GM19239 (cell line): ENCODE measurements at regions not wholly inside any gene's neighbourhood (a gene's known extent, or its start where the extent isn't known, plus 50 kb on each side); places are given as distances from the start of the nearest gene placed in this dataset.

Experiments used
- DNase-seq: peaks from one replicate; pipeline ENCODE4 v3.0.0; 2011; ENCODE audit warnings: low spot score; ENCODE audit not compliant: insufficient read length
- FAIRE-seq: peaks from 2 replicates; lab custom pipeline; 2011; peaks lifted over from hg19 to GRCh38; lab: Jason Lieb, UNC

DNA sequence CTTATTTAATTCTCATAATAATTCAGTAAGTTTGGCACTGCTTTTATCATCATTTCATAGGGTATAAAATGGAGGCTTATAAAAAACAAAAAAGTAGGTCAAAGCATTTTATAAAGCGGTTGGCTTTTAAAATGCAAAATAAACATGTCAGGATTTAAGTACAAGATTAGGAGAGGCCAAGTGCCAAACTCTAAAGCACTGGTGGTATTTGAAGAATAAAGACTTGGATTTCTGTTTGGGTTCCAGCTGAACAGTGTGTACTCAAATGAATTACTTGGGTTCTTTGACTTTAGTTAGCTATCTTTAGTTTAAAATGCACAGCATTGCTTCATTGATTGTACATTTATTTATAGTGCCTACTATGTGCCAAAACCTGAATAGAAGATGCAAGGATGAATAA is 966.6 kb upstream of the SEL1L start:
- FAIRE-seq (no peak), DNase-seq (no peak)

DNA sequence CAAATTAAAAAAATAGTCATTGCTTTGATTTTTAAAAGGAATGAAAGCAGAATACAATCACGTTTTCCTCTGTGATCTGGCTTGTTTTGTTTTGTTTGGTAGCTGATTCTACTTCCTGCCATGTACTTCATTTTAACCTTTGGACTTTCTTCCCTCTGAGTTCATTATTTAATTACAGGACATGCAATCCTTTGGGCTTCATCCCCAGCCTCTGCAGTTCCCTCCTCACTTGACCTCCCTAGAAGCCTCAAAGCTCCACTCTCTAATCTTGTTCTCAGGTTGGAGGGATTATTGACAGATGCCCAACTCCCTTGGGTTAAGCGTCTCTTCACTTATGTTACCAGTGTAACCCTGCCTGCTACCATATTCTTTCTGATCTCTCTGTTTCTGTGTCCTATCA is 967.9 kb upstream of the SEL1L start:
- no peak for FAIRE-seq

DNA sequence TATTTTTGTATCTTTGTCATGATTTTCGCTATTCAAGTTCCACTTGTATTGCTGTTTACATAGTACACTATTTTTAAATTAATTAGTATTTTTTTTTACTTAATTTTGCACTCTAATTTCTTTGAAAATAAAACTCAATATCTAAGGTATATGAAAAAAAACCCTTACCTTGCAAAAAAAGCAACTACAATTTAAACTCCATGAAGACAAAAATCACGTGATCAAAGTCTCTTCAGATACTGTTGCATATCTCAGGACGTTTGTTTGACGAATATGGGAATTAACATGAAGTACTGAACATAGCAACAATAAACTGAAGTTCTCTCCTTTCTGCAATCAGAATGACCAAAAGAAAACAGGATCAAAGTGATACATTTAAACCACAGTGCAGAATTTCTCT is 968.4 kb upstream of the SEL1L start:
- no peak for FAIRE-seq
- no peak for DNase-seq

More for the DNA sequence above, 967.9 kb upstream of the SEL1L start:
- no peak for DNase-seq

DNA sequence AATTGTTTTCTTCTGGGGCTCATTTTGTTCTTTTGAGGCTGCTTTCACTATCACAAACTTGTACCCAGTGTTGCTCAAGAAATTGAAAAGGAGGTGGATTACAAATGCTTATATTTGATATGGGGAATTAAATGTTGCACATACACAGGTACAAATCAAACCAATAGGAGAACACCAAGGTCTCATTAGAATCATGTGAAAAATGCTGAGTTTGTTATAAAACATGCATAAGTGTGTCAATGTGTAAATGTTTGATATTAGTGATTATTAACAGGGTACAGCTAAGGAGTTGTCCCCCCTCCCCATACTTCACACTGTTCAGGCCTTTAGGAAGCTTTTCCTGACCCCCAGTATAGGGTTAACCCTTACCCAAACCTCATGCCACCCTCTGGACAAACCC is 971.2 kb upstream of the SEL1L start:
- FAIRE-seq = no peak

DNA sequence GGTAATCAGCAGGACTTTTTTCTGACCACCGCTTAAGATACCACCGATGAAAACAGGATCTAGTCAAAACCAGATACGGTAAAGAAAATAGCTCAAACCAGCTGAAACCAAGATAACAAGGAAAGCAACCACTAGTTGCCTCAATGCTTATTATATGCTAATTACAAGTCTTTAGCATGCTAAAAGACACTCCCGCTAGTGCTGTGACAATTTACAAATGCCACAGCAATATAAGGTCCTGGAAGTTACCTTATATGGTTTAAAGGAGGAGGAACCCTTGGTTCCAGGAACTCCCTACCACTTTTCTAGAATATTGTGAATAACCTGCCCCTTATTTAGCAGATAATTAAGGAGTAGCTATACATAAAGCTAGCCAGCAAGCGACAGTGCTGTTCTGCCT is 976.4 kb upstream of the SEL1L start:
- FAIRE-seq (no peak), DNase-seq (no peak)

More for the DNA sequence above, 971.2 kb upstream of the SEL1L start:
- no peak for DNase-seq

DNA sequence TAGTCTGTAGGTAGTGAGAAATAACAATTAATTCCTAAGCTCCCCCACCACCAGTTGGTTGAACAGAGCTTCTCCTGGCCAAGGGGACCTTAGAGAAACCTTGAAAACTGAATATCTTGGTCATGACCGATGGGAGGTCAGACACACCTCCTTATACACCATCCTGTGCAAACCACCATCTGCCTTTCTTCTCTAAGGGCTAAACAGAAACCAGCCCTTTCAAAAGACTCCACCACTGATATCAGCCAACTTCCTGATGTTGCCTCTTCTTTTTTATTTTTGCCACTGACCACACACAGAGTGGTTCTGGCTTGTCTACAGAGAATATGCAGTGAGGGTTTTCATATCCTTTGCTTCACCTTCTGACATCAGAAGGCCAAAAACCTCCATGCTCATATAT is 977.7 kb upstream of the SEL1L start:
- DNase-seq (no peak), FAIRE-seq (no peak)

DNA sequence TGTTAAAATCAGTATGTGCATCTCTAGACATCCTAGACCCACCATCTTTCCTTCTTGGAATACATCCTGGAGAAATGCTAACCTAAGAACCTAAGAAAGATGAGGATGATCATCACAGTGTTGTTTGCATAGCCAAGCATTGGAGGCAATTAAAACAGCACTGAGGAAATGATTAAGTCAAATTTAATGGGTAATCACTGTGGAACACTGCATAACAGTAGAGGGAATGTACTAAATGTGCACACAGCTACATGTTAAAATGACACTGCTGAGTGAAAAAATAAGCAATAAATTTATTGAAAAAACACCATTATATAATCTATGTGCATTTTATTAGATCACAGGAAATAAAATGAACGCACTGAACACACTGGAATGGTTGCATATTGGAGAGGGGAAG is 987.1 kb upstream of the SEL1L start:
- FAIRE-seq = no peak
- DNase-seq = no peak

DNA sequence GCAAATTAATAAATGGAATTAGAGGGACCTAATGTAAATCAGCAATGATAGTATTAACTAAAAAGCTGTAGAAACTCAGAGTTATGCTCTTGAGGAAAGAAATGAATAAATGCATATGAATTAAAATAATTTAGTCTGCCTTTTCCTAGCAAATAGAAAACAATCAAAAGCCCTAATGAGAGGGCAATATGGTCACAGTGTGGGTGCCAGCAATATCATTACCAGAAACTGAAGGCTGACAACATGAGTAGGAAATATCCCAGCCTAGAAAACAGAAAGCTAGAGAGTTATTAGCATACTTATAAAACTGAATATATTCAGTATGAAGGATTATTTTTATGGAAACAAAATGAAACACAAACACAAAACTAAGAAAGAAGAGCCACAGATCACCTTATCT is 987.5 kb upstream of the SEL1L start:
- FAIRE-seq (no peak), DNase-seq (no peak)

DNA sequence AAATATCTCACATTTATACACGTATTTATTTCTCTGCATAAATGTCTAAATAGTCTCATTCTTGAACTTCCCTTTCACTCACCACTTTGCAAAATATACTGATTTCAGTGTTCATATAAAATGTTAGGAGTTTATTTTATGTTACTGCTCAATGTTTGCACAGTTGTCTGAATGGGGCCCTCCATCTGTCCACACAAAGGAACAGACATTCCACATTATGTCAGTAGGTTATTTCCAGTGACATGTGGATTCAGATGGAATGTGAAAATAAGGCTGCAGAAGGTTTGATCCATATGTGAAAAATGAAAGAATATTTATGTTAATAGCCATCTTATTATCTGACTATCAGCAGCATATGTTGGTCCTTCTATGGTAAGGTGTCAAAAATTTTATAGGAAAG is 994.4 kb upstream of the SEL1L start:
- no peak for FAIRE-seq

DNA sequence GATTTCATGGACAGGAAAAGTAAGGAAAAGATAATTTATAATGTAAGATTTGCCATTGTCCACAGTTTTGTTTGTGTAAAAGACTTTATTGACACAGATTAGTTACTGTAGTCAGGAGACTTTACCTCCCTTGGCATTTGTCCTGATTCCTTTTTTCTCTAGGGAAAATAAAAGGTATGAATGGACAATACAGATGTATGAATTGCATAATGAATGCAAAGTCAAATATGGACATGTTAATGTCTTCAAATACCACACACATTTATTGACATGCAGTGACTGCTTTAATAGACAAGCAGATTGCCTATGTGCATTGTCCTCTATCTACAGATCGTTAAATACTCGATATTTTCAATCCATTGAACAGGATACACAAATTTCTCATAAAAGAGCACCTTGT is 999.7 kb upstream of the SEL1L start:
- FAIRE-seq (no peak), DNase-seq (no peak)

More for the DNA sequence above, 994.4 kb upstream of the SEL1L start:
- no peak for DNase-seq

DNA sequence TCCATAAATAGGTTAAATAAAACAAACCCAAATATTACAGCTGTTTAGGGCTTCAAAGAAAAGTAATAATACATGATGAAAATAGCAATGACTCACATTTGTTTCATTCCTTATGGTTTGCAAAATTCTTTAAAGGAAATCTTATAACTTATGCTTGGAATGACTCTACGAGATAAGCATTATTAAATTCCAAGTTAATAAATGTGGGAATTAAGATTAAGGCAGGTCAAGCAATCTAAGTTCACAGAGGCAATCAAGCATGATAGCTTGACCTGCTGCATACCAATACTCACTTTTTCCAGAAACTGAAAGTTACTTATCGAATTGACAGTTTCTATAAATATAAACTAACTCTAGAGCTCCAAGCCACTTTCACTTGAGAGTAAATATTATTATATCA is 1002.9 kb upstream of the SEL1L start:
- no peak for FAIRE-seq
- no peak for DNase-seq

DNA sequence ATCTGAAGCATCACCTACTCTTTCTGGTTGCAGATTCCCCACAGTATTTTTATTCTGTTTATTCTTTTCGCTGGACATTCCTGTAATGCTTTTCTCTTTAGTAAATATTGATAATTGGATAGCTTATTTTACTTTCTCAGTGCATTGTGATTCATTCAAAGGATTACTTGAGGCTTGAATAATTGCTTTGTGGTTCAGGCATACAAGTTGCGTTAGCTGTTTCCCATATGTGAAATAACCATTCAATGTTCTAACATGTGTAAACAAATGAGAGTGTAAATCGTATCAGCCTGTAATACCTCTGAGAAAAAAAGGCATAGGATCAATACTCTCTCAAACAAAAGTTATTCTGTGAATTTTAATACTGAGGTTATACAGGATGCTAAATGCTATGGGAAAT is 1004.2 kb upstream of the SEL1L start:
- DNase-seq = no peak
- no peak for FAIRE-seq

DNA sequence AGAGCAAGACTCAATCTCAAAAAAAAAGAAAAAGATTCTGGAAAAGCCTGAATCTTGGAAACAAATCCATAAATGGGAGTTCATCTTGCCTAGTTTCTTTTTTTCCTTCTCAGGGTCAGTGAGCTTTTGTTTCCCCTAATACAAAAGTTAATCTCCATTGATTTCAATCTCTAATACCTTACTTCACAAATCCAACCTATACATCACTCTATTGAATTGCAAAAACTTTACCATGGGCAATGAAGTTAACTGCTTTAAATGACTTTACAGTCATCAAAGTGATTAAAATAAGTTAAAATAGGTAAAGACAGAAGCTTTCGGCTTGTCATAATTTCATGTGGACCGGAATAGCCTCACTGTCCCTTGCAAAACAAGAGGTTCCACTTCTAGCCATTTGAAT is 1012.7 kb upstream of the SEL1L start:
- DNase-seq (no peak), FAIRE-seq (no peak)

DNA sequence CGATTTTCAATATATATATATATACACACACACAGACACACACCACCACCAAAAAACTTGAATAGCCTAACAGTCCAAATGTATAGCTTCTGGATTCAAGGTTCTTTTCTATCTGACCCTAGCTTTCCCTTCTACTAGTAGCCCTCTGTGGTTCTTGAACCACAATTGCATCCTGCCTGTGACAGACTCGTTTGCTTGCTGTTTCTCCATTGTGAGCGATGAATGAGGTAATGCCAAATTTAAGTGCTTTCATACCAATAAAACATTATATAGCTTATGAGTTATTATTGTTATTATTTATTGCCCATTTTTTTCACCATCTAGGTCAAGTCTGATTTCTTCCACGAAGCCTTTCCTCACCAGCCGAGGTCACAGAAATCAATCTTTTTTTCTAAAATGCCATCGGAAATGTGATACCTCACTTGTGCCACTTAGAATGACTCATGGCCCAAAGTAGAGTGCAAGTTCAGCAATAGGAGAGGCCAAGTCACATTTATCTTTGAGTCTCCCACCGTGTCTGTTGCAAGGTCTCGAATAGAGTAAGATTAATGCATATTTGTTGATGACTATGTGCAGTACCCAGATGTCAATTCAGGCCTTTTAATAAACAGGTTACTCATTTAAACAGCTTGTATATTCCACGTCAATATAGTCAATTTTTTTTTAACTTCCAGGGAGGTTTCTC is 1015.8 kb upstream of the SEL1L start:
- DNase-seq (no peak), FAIRE-seq (no peak)

DNA sequence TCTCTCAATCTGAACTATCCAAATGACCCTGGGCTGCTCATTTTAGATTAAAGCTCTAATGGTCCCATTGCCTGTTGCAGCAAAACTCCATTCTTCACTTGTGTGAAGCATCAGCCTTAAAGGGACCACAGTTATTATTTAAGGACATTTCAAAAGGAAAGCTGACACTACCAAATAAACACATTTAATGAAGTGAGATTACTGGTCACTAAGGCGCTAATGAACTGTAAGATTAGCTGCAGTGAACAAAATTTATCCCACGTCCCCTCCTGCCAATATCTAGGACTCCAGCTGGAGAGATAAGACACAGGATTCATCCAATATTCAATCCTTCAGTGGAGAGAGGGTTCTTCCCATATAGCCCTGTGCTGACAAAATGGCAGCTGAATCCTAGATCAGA is 1029.2 kb upstream of the SEL1L start:
- DNase-seq (no peak), FAIRE-seq (no peak)

DNA sequence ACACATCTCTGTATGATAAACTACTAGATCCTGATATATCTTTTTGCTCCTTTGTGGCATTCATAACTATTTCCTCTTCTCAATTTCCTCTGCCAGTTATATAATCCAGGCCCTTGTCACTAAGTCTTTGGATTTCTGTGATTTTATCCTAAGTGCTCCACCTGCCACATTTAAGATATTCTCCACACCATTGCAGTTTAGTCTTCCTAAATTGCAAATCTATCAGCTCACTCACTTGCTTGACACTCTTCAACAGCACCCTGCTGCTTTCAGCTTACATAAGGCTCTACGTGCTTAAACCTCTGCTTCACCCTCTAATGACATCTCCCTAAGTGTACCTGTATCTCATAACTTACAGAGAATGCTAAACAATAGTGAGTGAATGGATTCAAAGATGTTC is 1032.2 kb upstream of the SEL1L start:
- FAIRE-seq (no peak), DNase-seq (no peak)

DNA sequence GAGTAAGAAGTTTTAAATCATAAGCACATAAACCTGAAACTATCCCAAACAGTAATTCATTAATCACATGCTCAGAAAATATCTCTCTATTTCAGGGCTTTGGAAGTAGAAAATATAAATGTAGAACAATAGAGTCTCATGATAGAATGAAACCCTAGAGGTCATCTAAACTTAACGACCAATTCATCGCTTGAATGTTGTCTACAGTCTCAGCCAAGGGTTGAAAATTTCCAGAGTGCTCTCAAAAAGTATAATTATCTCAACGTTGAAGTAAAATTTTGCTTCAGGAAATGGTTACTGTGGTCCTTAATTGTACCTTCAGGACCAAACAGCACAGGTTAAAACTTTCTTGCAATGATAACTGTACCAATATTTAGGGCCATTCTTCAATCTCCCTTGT is 1053.6 kb upstream of the SEL1L start:
- no peak for FAIRE-seq
- no peak for DNase-seq

DNA sequence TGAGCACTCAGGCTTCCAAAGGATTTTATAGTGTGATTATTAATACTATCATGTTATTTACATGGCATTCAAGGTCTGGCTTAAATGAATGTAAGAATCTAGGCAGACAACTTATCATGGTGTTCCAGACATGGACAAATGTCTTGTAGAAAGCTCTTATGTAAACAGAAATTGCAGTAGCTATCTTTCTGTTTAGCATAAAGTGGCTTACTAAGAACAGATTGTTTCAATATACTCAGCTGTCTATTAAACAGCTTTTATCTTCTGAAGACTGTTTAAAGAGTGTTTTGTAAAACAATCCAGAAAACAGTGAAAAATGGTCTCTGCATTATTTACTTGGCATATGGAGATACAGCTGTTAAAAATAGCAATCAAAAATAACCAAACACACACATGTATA is 1061.8 kb upstream of the SEL1L start:
- DNase-seq (no peak), FAIRE-seq (no peak)

DNA sequence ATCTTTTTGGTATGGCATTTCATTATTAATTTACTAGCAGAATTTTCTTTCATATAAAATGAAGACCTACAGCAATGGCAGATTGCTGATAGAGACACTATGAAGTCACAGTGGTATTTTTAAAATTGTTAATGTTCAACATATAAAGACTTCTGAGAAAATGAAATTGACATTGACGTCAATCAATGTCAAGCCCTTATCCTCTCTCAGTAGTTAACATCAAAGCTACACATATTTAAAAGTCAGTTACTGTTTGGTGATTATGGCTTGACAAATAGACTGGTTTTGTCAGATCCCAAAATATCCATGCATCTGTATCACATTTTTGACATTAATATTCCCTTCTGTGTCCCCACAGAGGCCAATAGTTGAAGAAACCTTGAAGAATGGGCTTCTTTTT is 1069.1 kb upstream of the SEL1L start:
- DNase-seq = no peak
- FAIRE-seq = no peak

DNA sequence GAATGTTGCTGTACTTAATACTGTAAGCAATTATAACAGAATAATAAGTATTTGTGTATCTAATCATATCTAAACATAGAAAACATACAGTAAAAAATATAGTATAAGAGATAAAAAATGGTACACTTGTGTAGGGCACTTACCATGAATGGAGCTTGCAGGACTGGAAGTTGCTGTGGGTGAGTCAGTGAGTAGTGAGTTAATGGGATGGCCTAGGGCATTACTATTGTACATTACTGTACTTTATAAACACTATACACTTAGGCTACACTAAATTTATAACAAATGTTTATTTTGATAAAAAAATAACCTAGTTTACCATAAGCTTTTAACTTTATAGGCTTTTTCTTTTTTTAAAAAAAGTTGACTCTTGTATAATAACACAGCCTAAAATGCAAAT is 1071.2 kb upstream of the SEL1L start:
- DNase-seq = no peak
- no peak for FAIRE-seq

DNA sequence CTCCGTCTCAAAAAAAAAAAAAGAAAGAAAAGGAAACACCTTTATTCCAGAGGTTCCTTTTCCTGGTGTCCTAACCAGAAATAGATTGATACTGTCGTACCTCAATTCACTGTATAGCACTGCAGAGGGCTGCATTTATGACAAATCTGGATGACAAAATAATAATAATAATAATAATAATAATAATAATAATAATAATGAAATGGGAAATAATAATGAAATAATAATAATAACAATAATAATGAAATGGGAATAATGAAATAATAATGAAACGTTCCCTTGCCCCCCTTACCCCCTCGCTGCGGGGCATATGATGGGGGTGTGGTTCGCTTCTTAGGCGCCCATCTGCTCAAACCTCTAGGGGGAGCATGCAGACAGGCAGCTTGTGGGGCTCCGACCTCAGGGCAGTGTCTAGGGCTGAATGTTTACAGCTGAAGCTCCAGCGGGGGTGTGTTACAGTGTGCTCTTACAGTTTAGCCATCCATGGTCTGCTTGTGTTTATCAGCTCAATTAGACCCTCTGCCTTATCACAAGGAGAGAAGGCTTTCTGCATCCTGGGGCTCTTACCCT is 1088.3 kb upstream of the SEL1L start:
- DNase-seq (no peak), FAIRE-seq (no peak)
